OCI-LY1 (cell line): ENCODE measurements at regions not wholly inside any gene's neighbourhood (a gene's known extent, or its start where the extent isn't known, plus 50 kb on each side); places are given as distances from the start of the nearest gene placed in this dataset.

Source experiments
- H2AFZ ChIP-seq: fragments of 200-600 bp; sonication (generic), shearing (Covaris generic); 2 replicates; pipeline ENCODE4 v1.6.0; 2014; ENCODE audit warnings: antibody characterized with exemption, mild to moderate bottlenecking, low read length
- H3F3A ChIP-seq: fragments of 200-600 bp; sonication (generic), shearing (Covaris generic); 2 replicates; pipeline ENCODE4 v1.6.0; 2014; ENCODE audit warnings: mild to moderate bottlenecking, antibody characterized with exemption, low read length, moderate library complexity; ENCODE audit not compliant: insufficient read depth
- H3K27ac ChIP-seq: fragments of 200-600 bp; sonication (generic); 2 replicates; pipeline ENCODE4 v1.5.1; 2014; ENCODE audit warnings: low read length, mixed run types, mild to moderate bottlenecking, low read depth; ENCODE audit not compliant: poor library complexity, severe bottlenecking
- H3K27me3 ChIP-seq: fragments of 200-600 bp; sonication (generic); 2 replicates; pipeline ENCODE4 v1.6.0; 2014; ENCODE audit warnings: antibody characterized with exemption, mild to moderate bottlenecking, low read length, moderate library complexity; ENCODE audit not compliant: insufficient read depth
- H3K36me3 ChIP-seq: fragments of 200-600 bp; sonication (generic); 2 replicates; pipeline ENCODE4 v1.6.1; 2014; ENCODE audit warnings: mild to moderate bottlenecking, antibody characterized with exemption, low read length, moderate library complexity, mixed read lengths; ENCODE audit not compliant: insufficient read depth
- H3K4me1 ChIP-seq: fragments of 200-600 bp; sonication (generic); 2 replicates; pipeline ENCODE4 v1.5.1; 2014; ENCODE audit warnings: mild to moderate bottlenecking, low read length, moderate library complexity; ENCODE audit not compliant: insufficient read depth, severe bottlenecking
- H3K4me2 ChIP-seq: fragments of 200-600 bp; sonication (generic), shearing (Covaris generic); 2 replicates; pipeline ENCODE4 v1.6.1; 2014; ENCODE audit warnings: low read length
- H3K4me3 ChIP-seq: fragments of 200-600 bp; sonication (generic); 2 replicates; pipeline ENCODE4 v1.5.1; 2014; ENCODE audit warnings: low read length, low read depth, mild to moderate bottlenecking, mixed read lengths; ENCODE audit not compliant: poor library complexity, severe bottlenecking
- H3K79me2 ChIP-seq: fragments of 200-600 bp; shearing (Covaris generic); 2 replicates; pipeline ENCODE4 v1.6.1; 2016; ENCODE audit warnings: mixed run types, low read length, mixed read lengths; ENCODE audit not compliant: insufficient read depth
- H3K9ac ChIP-seq: fragments of 200-600 bp; sonication (generic), shearing (Covaris generic); 2 replicates; pipeline ENCODE4 v1.6.1; 2014; ENCODE audit warnings: mild to moderate bottlenecking, low read length, mixed read lengths
- H3K9me2 ChIP-seq: fragments of 200-600 bp; sonication (generic), shearing (Covaris generic); 2 replicates; pipeline ENCODE4 v1.6.1; 2014; ENCODE audit warnings: low read depth, mild to moderate bottlenecking, low read length, mixed read lengths
- H3K9me3 ChIP-seq: fragments of 200-600 bp; shearing (Covaris generic); 2 replicates; pipeline ENCODE4 v1.6.1; 2014; ENCODE audit warnings: low read length, mixed read lengths
- H4K20me1 ChIP-seq: fragments of 200-600 bp; sonication (generic), shearing (Covaris generic); 2 replicates; pipeline ENCODE4 v1.6.0; 2016; ENCODE audit warnings: mild to moderate bottlenecking, low read length; ENCODE audit not compliant: insufficient read depth
- CTCF ChIP-seq: fragments of 200-600 bp; sonication (generic), shearing (Covaris generic); IDR thresholded peaks from 2 replicates; pipeline ENCODE4 v1.5.1; 2017; ENCODE audit warnings: mild to moderate bottlenecking, antibody characterized with exemption, low read length, moderate library complexity, mixed read lengths
- EZH2 ChIP-seq: fragments of 200-600 bp; sonication (generic), shearing (Covaris generic); IDR thresholded peaks from 2 replicates; pipeline ENCODE4 v1.8.0; 2017; ENCODE audit warnings: borderline replicate concordance, mixed run types, mild to moderate bottlenecking, antibody characterized with exemption, low read length, moderate library complexity, mixed read lengths

GRCh38 chr2:193331676-193332075 is 1136.9 kb upstream of the TMEFF2 start:
- TF ChIP-seq EZH2 (no peak), CTCF (no peak)
- H3K27ac ChIP-seq, result no peak overlapping the region
- no peak overlapping the region for H2AFZ ChIP-seq
- H3K27me3 ChIP-seq, result no peaks in the 10 kb centered on the region
- no peak overlapping the region for H3K4me3 ChIP-seq
- H3K4me2 ChIP-seq, result no peak overlapping the region
- no peaks in the 10 kb centered on the region for H3K4me1 ChIP-seq
- no peaks in the 10 kb centered on the region for H4K20me1 ChIP-seq
- no peak overlapping the region for H3K9ac ChIP-seq
- no peaks in the 10 kb centered on the region for H3K9me2 ChIP-seq
- no peaks in the 10 kb centered on the region for H3K79me2 ChIP-seq
- H3K9me3 ChIP-seq, result no peaks in the 10 kb centered on the region
- no peaks in the 10 kb centered on the region for H3F3A ChIP-seq
- H3K36me3 ChIP-seq, result no peaks in the 10 kb centered on the region

GRCh38 chr2:193326296-193326695 is 1131.6 kb upstream of the TMEFF2 start:
- Histone ChIP-seq H3K27me3 (no peaks in the 10 kb centered on the region), H3K4me2 (no peak overlapping the region), H3K9me2 (no peaks in the 10 kb centered on the region), H3K4me1 (no peaks in the 10 kb centered on the region), H3F3A (no peaks in the 10 kb centered on the region), H4K20me1 (no peaks in the 10 kb centered on the region), H3K79me2 (no peaks in the 10 kb centered on the region), H3K9me3 (no peaks in the 10 kb centered on the region), H3K9ac (no peak overlapping the region), H2AFZ (no peak overlapping the region), H3K36me3 (no peaks in the 10 kb centered on the region), H3K27ac (no peak overlapping the region), H3K4me3 (no peak overlapping the region)
- TF ChIP-seq CTCF (no peak), EZH2 (no peak)

GRCh38 chr2:193315428-193316091 is 1120.8 kb upstream of the TMEFF2 start:
- no peaks in the 10 kb centered on the region for H3K36me3 ChIP-seq
- no peak overlapping the region for H3K4me2 ChIP-seq
- H4K20me1 ChIP-seq, result no peaks in the 10 kb centered on the region

More at GRCh38 chr2:193315428-193316091, 1120.8 kb upstream of the TMEFF2 start:
- H2AFZ ChIP-seq, result no peak overlapping the region
- no peaks in the 10 kb centered on the region for H3K4me1 ChIP-seq
- no peaks in the 10 kb centered on the region for H3K9me3 ChIP-seq
- no peaks in the 10 kb centered on the region for H3K27me3 ChIP-seq
- H3K27ac ChIP-seq, result no peak overlapping the region
- no peaks in the 10 kb centered on the region for H3K79me2 ChIP-seq
- no peak overlapping the region for H3K4me3 ChIP-seq
- H3F3A ChIP-seq, result no peaks in the 10 kb centered on the region
- no peak overlapping the region for H3K9ac ChIP-seq
- no peak for TF ChIP-seq CTCF
- TF ChIP-seq EZH2, result no peak
- H3K9me2 ChIP-seq, result no peaks in the 10 kb centered on the region
